Kasumi-1 (cell line): ENCODE measurements at regions not wholly inside any gene's neighbourhood (a gene's known extent, or its start where the extent isn't known, plus 50 kb on each side); places are given as distances from the start of the nearest gene placed in this dataset.

Experiments used
- DNase-seq, 2 experiments: peaks; one replicate each; lab custom pipeline; 2025; lab: John Stamatoyannopoulos, UW

- DNase-seq: no peak
Measured at GRCh38 chr17:77771587-77771986, 186.9 kb upstream of the TNRC6C start.

GRCh38 chr17:77771998-77772397 is 186.5 kb upstream of the TNRC6C start:
- no peak for DNase-seq

- DNase-seq: peak; percentile 72
Measured at GRCh38 chr17:77772461-77772897, 186.0 kb upstream of the TNRC6C start.

GRCh38 chr17:77772899-77773358 is 185.6 kb upstream of the TNRC6C start:
- no peak for DNase-seq

- no peak for DNase-seq
Measured at GRCh38 chr17:77774182-77774581, 184.3 kb upstream of the TNRC6C start.

- no peak for DNase-seq
Measured at GRCh38 chr17:77778636-77779489, 179.6 kb upstream of the TNRC6C start.

- no peak for DNase-seq
Measured at GRCh38 chr17:77779711-77780539, 178.6 kb upstream of the TNRC6C start.

GRCh38 chr17:77781536-77781935 is 177.0 kb upstream of the TNRC6C start:
- DNase-seq: no peak

GRCh38 chr17:77782201-77782600 is 176.3 kb upstream of the TNRC6C start:
- DNase-seq: no peak

GRCh38 chr17:77782611-77783010 is 175.9 kb upstream of the TNRC6C start:
- DNase-seq: no peak

- DNase-seq: no peak
Measured at GRCh38 chr17:77783991-77784820, 174.3 kb upstream of the TNRC6C start.

- DNase-seq: no peak
Measured at GRCh38 chr17:77785312-77785905, 173.1 kb upstream of the TNRC6C start.

- no peak for DNase-seq
Measured at GRCh38 chr17:77786090-77786489, 172.4 kb upstream of the TNRC6C start.

- no peak for DNase-seq
Measured at GRCh38 chr17:77786740-77787505, 171.6 kb upstream of the TNRC6C start.

GRCh38 chr17:77790143-77790829 is 168.2 kb upstream of the TNRC6C start:
- DNase-seq: no peak

GRCh38 chr17:77792626-77793025 is 165.9 kb upstream of the TNRC6C start:
- DNase-seq: no peak

GRCh38 chr17:77793146-77793970 is 165.1 kb upstream of the TNRC6C start:
- no peak for DNase-seq

- DNase-seq: no peak
Measured at GRCh38 chr17:77793971-77794235, 164.6 kb upstream of the TNRC6C start.

- DNase-seq: no peak
Measured at GRCh38 chr17:77794846-77795245, 163.7 kb upstream of the TNRC6C start.

- no peak for DNase-seq
Measured at GRCh38 chr17:77795685-77796084, 162.8 kb upstream of the TNRC6C start.
